ENCODE measurements at regions not wholly inside any gene's neighbourhood (a gene's known extent, or its start where the extent isn't known, plus 50 kb on each side); places are given as distances from the start of the nearest gene placed in this dataset.

DNA sequence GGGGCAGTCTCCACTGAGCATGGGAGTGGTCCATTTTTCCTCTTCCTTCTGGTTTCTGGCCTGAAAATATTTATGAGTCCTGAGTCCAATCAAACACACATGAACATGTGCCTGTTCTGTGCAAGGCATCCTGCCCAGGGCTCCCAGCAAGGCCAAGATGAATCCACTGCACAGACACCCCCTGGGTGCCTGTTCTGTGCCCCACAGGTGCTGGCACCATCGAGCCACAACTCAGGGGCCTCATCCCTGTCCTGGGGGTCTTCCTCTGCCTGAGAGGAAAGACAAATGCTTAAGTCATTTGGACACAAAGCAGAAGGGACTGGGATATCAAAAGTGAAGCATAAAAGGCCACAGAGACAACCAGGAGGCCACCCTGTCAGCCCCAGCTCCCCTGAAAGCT, 87.4 kb upstream of the IQSEC1 start (continued):
- TF ChIP-seq CUX1 (CRISPR knock-in tag; IDR thresholded peaks at IDR 0.05) (no peak), ZNF444 (CRISPR knock-in tag; IDR thresholded peaks at IDR 0.05) (no peak)

GRCh38 chr3:13159890-13160289, 86.7 kb upstream of the IQSEC1 start:
- no peak overlapping the region for H3K4me3 ChIP-seq
- no TSS peak for BruUV-seq (replicated peaks)
- H3K9me1 ChIP-seq (ENCODE audit: control insufficient read depth, insufficient read depth, low read length), result no peaks in the 10 kb centered on the region
- no peak overlapping the region for H2AFZ ChIP-seq (ENCODE audit: low read depth, low read length)
- ChIA-PET CTCF (ENCODE audit: low intra/inter-chr PET ratio) (no interaction called here), POLR2A (interaction anchor here (0.7 kb wide), 1 partner anchor 29 kb away, joined by 3 read pairs; no protein-coding TSS in a partner anchor)
- FAIRE-seq, result no peak
- peaks cover 6% of the 10 kb centered on the region; the same call in 1 of the 2 replicates for H4K20me1 ChIP-seq (replicated peaks; ENCODE audit: control insufficient read depth, insufficient read depth, low read length)
- no peaks in the 10 kb centered on the region; the same call in none of the 2 replicates for H3K9me3 ChIP-seq (replicated peaks; ENCODE audit: control insufficient read depth, insufficient read depth, low read depth, low read length)
- DNase-seq (ENCODE audit: extremely low read depth in 1 of 4, low spot score in 3 of 4), result no peak
- no peak overlapping the region for H3K9ac ChIP-seq (ENCODE audit: insufficient read depth in 1 of 2, low read depth in 2 of 2, low read length in 2 of 2)
- H3K79me2 ChIP-seq (ENCODE audit: control insufficient read depth, insufficient read depth, low read length), result no peaks in the 10 kb centered on the region
- in situ Hi-C loops (cut with MboI) (no loop called here), intact Hi-C loops (cut with micrococcal nuclease) (no loop called here)
- no peak overlapping the region for H3K4me2 ChIP-seq (ENCODE audit: insufficient read depth, low read length)
- ATAC-seq, result no peak
- H3K4me1 ChIP-seq (replicated peaks in 1 of 2; ENCODE audit: control insufficient read depth in 2 of 2, insufficient read depth in 2 of 2, low read length in 2 of 2), result 0 out of 5 replicates have a peak, but pooled peaks cover 0 to 3% of the 10 kb centered on the region in 2 experiments
- no peak for TF ChIP-seq NFE2L1 (tag; IDR thresholded peaks at IDR 0.05; ENCODE audit: borderline replicate concordance, low read depth)
- no peak for TF ChIP-seq MCM2 (IDR thresholded peaks at IDR 0.05; ENCODE audit: low read depth)
- H3K27ac ChIP-seq (ENCODE audit: extremely low read depth, low read depth, low read length), result no peak overlapping the region
- WGBS (ENCODE audit: insufficient coverage, low coverage, missing lambda C conversion rate), result 3% methylated on average over 4 of the region's 4 CpGs
- peaks cover 25 to 56% of the 10 kb centered on the region in 2 experiments for H3K27me3 ChIP-seq (ENCODE audit: control insufficient read depth in 2 of 2, insufficient read depth in 2 of 2, low read length in 2 of 2)
- H3K36me3 ChIP-seq (ENCODE audit: control insufficient read depth, insufficient read depth, low read length), result no peaks in the 10 kb centered on the region

Data from K562 (cell line).